DMS114 treated with DMSO at 0.1 percent for 48 hours (cell line): ENCODE measurements at regions not wholly inside any gene's neighbourhood (a gene's known extent, or its start where the extent isn't known, plus 50 kb on each side); places are given as distances from the start of the nearest gene placed in this dataset.
A peak's percentile ranks its signal among the peaks of the same experiment; 100 is the strongest.
"Not testable (repeated sequence)": the region's sequence is repeated elsewhere in the genome, so short reads cannot be mapped to it uniquely, and the experiment has no call there.

Source experiments
- DNase-seq: peaks from one replicate; lab custom pipeline; 2025; ENCODE audit not compliant: unreplicated experiment; lab: John Stamatoyannopoulos, UW

GRCh38 chr6:40700006-40700580 lies 112.9 kb upstream of the LRFN2 start:
- no peak for DNase-seq

GRCh38 chr6:40695750-40696415 lies 108.7 kb upstream of the LRFN2 start:
- DNase-seq: no peak

DNA sequence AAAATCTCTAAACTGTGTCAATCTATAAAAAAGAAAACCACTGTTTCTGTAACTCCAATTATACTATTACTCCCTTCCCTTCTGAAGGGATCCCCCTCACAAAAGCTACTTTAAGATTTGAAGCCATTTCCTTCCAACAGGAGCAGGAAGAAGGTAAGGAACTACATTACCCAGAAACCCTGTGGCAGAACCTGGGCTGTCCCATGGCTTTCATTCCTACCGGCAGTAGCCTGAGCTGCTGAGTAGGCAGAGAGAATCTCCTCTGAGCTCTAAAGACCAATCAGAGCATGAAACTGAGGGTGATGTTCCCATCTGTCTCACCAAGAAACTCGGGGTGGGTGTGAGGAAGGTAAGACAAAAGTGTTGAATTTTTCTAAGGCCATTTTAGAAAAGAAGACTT lies 108.0 kb upstream of the LRFN2 start:
- peak; percentile 6 for DNase-seq

- DNase-seq: no peak
These were observed 106.6 kb upstream of the LRFN2 start for GRCh38 chr6:40693768-40694167.

DNA sequence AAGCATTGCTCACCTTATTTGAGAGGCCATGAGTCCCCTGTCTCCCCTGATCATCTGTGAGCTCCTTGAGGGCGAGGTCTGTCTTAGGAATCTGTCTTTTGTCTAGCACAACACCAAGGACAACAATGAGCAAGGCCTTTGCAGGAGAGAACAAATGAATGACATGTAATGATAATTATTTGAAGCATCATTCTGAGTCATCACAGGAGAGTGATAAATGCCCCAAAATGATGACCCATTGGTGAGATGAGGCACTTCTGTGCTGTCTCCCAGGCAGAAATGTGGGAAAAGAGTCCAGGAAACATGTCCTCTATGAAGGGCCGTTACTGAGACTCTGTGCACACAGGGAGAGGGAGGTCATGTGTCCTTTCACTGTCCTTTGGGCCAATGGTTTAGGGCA lies 105.2 kb upstream of the LRFN2 start:
- no peak for DNase-seq

- DNase-seq: no peak
These were observed 102.0 kb upstream of the LRFN2 start for GRCh38 chr6:40689185-40689584.

DNA sequence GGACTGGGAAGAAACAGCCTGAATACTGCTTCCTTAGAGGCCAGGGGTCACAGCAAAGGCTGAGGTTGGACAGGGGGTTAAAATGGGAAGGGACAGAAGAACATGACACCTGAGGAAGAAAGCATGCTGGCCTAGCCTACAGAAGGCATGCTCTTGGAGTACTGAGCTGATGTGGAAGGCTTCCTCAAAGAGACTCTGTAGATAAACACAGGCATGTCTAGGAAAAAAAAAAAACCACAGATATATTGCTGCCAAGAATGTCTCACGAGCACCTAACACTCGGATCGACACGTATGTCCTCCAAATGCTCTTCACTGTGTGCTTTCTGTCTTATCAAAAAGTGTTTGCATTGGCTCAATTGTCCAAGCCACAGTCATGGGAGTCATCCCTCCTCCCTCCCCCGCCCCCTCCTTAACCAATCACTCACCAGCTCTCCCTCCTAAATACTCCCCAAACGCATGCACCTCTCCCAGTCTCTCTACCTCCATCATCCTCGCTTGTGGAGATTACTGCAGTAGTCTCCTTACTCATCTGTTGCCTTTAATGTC lies 101.1 kb upstream of the LRFN2 start:
- no peak for DNase-seq

DNA sequence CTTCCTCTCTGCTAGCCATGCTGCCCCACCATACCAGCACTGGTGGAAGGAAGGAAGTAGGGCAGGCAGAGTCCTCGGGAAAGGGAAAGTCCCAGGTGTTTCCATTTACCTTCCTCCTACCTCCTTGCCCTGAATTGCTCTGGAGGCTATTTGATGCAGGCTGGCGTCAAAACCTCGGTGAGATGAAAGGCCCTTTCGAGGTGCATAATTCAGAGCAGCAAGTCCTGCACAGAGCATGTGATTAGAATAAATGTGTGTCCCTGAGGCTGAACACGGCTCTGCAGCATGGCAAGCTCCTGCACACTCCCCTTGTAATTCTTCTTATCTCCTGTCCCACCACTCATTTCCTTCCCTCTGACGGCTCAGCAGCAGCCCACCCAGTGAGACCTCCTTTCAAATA lies 98.7 kb upstream of the LRFN2 start:
- DNase-seq: no peak

DNA sequence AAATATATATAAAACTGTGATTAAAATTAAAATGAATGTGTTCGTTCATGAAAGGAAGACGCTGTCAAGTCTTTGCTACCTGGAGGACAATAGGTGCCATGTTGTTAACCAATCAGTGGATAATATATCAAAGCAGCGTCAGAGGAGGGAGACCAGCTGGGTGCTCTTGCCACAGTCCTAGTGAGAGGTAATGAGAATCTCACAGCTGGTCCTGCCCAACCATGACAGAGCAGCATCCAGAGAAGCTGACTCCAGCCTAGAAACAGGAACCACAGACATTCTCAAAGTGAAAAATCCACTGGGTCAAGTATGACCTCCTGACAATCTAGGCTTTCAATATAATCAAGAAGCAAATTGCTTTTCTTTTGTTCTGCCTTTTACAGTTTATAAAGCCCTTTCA lies 94.5 kb upstream of the LRFN2 start:
- no peak for DNase-seq

DNA sequence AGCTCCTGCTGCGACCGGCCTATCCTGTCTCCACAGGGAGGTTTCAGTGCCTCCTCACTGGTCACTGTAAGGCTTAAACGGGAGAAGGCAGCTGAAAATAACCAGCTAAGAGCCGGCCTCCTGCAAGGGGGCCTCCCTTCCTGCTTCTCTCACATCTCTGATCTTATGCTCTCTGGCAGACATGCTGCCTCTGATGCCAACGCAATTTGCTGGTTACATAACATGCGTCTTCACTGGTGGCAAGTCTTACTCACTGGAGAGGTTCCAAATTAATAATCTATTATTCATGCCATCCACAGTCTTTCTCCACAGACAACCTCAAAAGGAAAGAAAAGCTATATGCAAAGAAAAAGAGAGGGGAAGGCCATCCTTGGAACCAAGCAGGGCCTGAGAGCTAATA lies 91.8 kb upstream of the LRFN2 start:
- no peak for DNase-seq

- no peak for DNase-seq
These were observed 87.0 kb upstream of the LRFN2 start for GRCh38 chr6:40674170-40674569.

GRCh38 chr6:40672087-40672486 lies 84.9 kb upstream of the LRFN2 start:
- no peak for DNase-seq

- DNase-seq: no peak
These were observed 84.5 kb upstream of the LRFN2 start for GRCh38 chr6:40671694-40672050.

DNA sequence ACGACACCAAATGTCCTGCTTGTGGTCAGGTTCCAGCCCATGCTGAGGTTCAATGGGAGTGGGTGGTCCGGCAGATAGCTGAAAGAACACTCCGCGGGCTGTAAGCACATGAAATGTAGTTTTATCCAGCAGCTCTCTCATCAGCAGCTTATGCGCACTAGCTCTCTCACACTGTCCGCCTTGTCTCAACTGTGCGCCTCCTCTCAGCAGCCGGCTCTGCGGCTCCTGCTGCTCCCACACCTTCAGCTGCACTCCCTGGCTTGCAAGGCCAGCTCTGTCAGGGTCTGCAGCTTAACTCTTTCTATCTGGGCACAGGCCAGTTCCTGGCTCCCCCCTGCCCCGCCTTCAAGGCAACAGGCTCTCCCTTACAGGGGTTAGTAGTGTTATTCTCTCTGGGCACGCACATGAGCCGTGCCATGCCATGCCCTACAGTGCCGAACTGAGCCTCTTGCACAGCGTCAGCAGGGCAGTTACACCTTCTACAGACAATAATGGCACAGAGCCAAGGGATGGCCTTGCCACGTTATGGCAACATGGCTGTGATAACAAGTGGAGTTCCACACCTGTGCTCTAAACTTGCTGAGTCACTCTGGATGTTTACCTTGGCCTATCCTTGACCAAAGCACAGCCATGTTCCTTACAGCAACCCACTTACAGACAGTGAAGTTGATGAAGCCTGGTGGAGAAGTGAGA lies 84.0 kb upstream of the LRFN2 start:
- DNase-seq: no peak

DNA sequence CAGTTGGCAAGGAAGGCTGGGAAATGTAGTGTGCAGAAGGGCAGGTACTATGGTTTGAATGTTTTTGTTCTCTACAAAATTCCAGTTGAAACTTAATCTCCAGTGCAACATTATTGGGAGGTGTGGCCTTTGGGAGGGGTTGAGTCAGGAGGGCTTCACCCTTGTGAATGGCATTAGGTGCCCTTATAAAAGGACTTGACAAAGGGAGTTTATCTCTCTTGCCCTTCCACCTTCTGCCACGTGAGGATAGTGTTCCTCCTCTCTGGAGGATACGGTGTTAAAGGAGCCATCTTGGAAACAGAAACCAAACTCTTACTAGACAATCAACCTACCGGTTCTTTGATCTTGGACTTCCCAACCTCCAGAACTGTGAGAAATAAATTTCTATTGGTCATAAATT lies 82.2 kb upstream of the LRFN2 start:
- DNase-seq: no peak

- DNase-seq: no peak
These were observed 81.0 kb upstream of the LRFN2 start for GRCh38 chr6:40668203-40668602.

- no peak for DNase-seq
These were observed 79.4 kb upstream of the LRFN2 start for GRCh38 chr6:40666530-40666929.

- no peak for DNase-seq
These were observed 74.6 kb upstream of the LRFN2 start for GRCh38 chr6:40661726-40662125.

DNA sequence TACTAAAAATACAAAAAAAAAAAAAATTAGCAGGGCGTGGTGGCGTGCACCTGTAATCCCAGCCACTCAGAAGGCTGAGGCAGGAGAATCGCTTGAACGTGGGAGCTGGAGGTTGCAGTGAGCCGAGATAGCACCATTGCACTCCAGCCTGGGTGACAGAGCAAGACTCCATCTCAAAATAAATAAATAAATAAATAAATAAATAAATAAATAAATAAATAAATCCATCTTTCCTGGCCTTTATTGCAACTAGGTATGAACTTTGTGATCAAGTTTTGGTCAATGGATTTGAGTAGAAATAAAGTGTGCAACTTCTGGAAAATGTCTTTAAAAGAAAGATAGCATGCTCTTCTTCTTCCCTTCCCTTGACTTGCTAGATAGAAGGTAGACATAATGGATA lies 69.6 kb upstream of the LRFN2 start:
- DNase-seq: not testable (repeated sequence)

- DNase-seq: no peak
These were observed 67.7 kb upstream of the LRFN2 start for GRCh38 chr6:40654828-40655227.

GRCh38 chr6:40645043-40645442 lies 57.9 kb upstream of the LRFN2 start:
- DNase-seq: no peak

DNA sequence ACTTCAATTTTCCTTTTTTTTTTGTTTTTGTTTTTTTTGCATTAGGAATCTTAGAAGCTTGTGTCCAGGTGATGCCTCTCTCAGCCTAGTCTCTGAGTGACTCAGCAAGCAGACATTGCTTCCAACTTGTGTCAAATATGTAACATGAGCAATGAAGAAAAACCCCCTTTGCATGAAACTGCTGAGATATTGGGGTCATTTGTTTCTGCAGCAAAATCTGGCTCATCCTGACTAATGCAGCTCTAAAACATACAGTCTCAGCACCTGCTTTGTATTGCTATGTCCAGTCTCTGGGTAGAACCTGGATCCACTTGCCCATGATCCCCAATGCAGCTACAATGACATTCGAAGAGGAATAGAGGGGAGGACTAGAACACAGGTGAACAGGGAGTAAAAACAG lies 55.7 kb upstream of the LRFN2 start:
- DNase-seq: no peak
